Loucy (cell line): ENCODE measurements at regions not wholly inside any gene's neighbourhood (a gene's known extent, or its start where the extent isn't known, plus 50 kb on each side); places are given as distances from the start of the nearest gene placed in this dataset.
A peak's percentile ranks its signal among the peaks of the same experiment; 100 is the strongest.

ENCODE experiments used
- H2AFZ ChIP-seq: fragments of 200-600 bp; sonication (generic); 2 replicates; pipeline ENCODE4 v1.6.0; 2016; ENCODE audit warnings: antibody characterized with exemption, mild to moderate bottlenecking, low read length, moderate library complexity
- H3F3A ChIP-seq: fragments of 200-600 bp; 2 replicates; pipeline ENCODE4 v1.6.0; 2016; ENCODE audit warnings: antibody characterized with exemption, low read depth, mild to moderate bottlenecking
- H3K27me3 ChIP-seq: fragments of 200-600 bp; sonication (generic); 2 replicates; pipeline ENCODE4 v1.6.1; 2014; ENCODE audit warnings: low read length, mild to moderate bottlenecking; ENCODE audit not compliant: insufficient read depth, poor library complexity, severe bottlenecking
- H3K36me3 ChIP-seq: fragments of 200-600 bp; sonication (generic); 2 replicates; pipeline ENCODE4 v1.6.1; 2016; ENCODE audit warnings: low read length; ENCODE audit not compliant: insufficient read depth
- H3K4me1 ChIP-seq: fragments of 200-600 bp; sonication (generic); 2 replicates; pipeline ENCODE4 v1.5.1; 2014; ENCODE audit warnings: low read length, mild to moderate bottlenecking; ENCODE audit not compliant: insufficient read depth, poor library complexity, severe bottlenecking
- H3K4me2 ChIP-seq: fragments of 200-600 bp; sonication (generic); 2 replicates; pipeline ENCODE4 v1.6.0; 2014; ENCODE audit warnings: antibody characterized with exemption, low read length, low read depth, mild to moderate bottlenecking; ENCODE audit not compliant: poor library complexity, severe bottlenecking
- H3K4me3 ChIP-seq: fragments of 200-600 bp; sonication (generic); 2 replicates; pipeline ENCODE4 v1.5.1; 2014; ENCODE audit warnings: low read length, mild to moderate bottlenecking, mixed read lengths; ENCODE audit not compliant: poor library complexity, severe bottlenecking
- H3K79me2 ChIP-seq: fragments of 200-600 bp; sonication (generic); 2 replicates; pipeline ENCODE4 v1.6.1; 2014; ENCODE audit warnings: low read length; ENCODE audit not compliant: insufficient read depth
- H3K9ac ChIP-seq: fragments of 200-600 bp; sonication (generic); 2 replicates; pipeline ENCODE4 v1.6.0; 2014; ENCODE audit warnings: mild to moderate bottlenecking, low read depth, low read length, moderate library complexity; ENCODE audit not compliant: poor library complexity, severe bottlenecking
- H3K9me2 ChIP-seq: fragments of 200-600 bp; sonication (generic); replicated peaks from 2 replicates; pipeline ENCODE4 v1.6.1; 2016; ENCODE audit warnings: low read depth, low read length, mixed read lengths
- H3K9me3 ChIP-seq: fragments of 200-600 bp; sonication (generic); 2 replicates; pipeline ENCODE4 v1.6.1; 2014; ENCODE audit warnings: mild to moderate bottlenecking, antibody characterized with exemption, low read length, low read depth; ENCODE audit not compliant: insufficient read depth
- H4K20me1 ChIP-seq: fragments of 200-600 bp; sonication (generic); 2 replicates; pipeline ENCODE4 v1.6.0; 2014; ENCODE audit warnings: antibody characterized with exemption, low read length, mild to moderate bottlenecking; ENCODE audit not compliant: insufficient read depth, poor library complexity, severe bottlenecking
- CTCF ChIP-seq: fragments of 200-600 bp; sonication (generic); conservative IDR thresholded peaks from 2 replicates; pipeline ENCODE4 v1.5.1; 2014; ENCODE audit warnings: mild to moderate bottlenecking, antibody characterized with exemption, low read length
- EZH2phosphoT487 ChIP-seq: fragments of 200-600 bp; IDR thresholded peaks from 2 replicates; pipeline ENCODE4 v1.6.1; 2018; ENCODE audit warnings: antibody characterized with exemption, mild to moderate bottlenecking, moderate library complexity, borderline replicate concordance

- Histone ChIP-seq H3K4me3 (no peak overlapping the region), H2AFZ (peak overlapping the region; percentile 57; the same call in 1 of the 2 replicates), H3K79me2 (no peaks in the 10 kb centered on the region), H3K4me2 (no peak overlapping the region), H3K9me3 (no peaks in the 10 kb centered on the region), H3F3A (peaks cover 3% of the 10 kb centered on the region; the same call in 1 of the 2 replicates), H3K27me3 (no peaks in the 10 kb centered on the region), H4K20me1 (no peaks in the 10 kb centered on the region), H3K9ac (no peak overlapping the region), H3K36me3 (no peaks in the 10 kb centered on the region), H3K9me2 (no peaks in the 10 kb centered on the region), H3K4me1 (peaks cover 4% of the 10 kb centered on the region)
- no peak for TF ChIP-seq CTCF
- TF ChIP-seq EZH2phosphoT487 = no peak
Measured at GRCh38 chr5:4191041-4191440, 595.4 kb downstream of the IRX1 start.

GRCh38 chr5:4191703-4192102 is 596.1 kb downstream of the IRX1 start:
- H3K9me2 ChIP-seq = no peaks in the 10 kb centered on the region
- H3K4me2 ChIP-seq = no peak overlapping the region
- H3K27me3 ChIP-seq = no peaks in the 10 kb centered on the region
- TF ChIP-seq CTCF = no peak
- TF ChIP-seq EZH2phosphoT487 = no peak
- no peak overlapping the region for H3K9ac ChIP-seq
- peaks cover 10% of the 10 kb centered on the region for H3K4me1 ChIP-seq
- no peaks in the 10 kb centered on the region for H3K79me2 ChIP-seq
- no peaks in the 10 kb centered on the region for H4K20me1 ChIP-seq
- H3K9me3 ChIP-seq = no peaks in the 10 kb centered on the region
- H2AFZ ChIP-seq = peak overlapping the region; percentile 1; the same call in 1 of the 2 replicates
- H3F3A ChIP-seq = peaks cover 3% of the 10 kb centered on the region; the same call in 1 of the 2 replicates
- no peaks in the 10 kb centered on the region for H3K36me3 ChIP-seq
- no peak overlapping the region for H3K4me3 ChIP-seq

- no peak overlapping the region for H3K9ac ChIP-seq
Measured at GRCh38 chr5:4192111-4192510, 596.5 kb downstream of the IRX1 start.

More at GRCh38 chr5:4192111-4192510, 596.5 kb downstream of the IRX1 start:
- Histone ChIP-seq H3K9me2 (no peaks in the 10 kb centered on the region), H3F3A (peaks cover 3% of the 10 kb centered on the region; the same call in 1 of the 2 replicates), H3K4me1 (peaks cover 14% of the 10 kb centered on the region), H3K27me3 (no peaks in the 10 kb centered on the region), H3K9me3 (no peaks in the 10 kb centered on the region), H2AFZ (no peak overlapping the region), H3K4me2 (no peak overlapping the region), H3K36me3 (no peaks in the 10 kb centered on the region), H3K4me3 (no peak overlapping the region), H4K20me1 (no peaks in the 10 kb centered on the region), H3K79me2 (no peaks in the 10 kb centered on the region)
- TF ChIP-seq EZH2phosphoT487 (no peak), CTCF (no peak)
